ENCODE measurements at regions not wholly inside any gene's neighbourhood (a gene's known extent, or its start where the extent isn't known, plus 50 kb on each side); places are given as distances from the start of the nearest gene placed in this dataset.
"Not testable (repeated sequence)": the region's sequence is repeated elsewhere in the genome, so short reads cannot be mapped to it uniquely, and the experiment has no call there.

DNA sequence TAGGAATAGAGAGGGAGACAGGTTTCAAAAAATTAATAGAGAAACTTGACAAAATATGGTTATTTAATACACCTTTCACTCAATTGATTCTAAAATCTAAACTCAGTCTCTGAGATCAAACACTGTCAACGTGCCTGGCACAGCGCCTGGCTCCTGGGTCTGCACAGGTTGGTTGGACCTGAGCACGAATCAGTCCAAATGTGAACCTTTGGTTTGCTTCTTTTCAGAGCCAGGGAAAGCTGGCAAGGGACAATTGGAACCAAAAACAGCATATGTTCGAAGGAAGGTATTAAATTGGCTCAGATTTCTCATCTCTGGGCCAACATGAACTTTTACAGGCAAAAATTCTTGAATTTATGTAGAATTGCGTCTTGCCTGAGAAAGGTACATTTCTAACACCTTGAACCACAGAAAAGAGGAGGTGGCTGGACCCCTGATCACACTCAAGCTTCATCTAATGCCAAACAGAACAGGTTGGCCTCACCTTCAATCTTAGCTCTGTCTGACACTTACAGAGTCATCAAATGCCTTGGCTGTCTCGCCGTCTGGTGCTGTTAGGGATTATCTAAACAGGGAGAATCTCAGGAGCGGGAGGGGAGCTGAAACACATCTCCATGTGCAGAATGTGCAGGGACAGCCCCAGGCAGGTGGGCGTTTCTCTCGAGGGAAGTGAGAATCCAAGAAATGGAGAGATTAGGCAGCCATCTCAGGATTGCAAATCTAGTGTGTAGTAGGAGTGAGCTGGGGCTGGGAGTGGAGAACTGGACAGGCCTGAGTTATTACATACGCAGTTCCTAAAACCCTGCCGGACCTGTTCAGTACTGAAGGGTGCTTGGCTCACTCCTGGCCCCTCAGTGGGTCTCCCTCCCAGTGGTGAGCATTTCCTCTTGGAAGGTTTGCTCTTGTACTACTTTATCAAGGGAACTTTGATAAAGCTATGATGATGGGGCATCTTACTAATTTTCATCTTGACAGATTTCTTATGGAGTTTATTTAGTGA lies 442.2 kb upstream of the B3GAT1 start:
- TF ChIP-seq, protein P1, sequence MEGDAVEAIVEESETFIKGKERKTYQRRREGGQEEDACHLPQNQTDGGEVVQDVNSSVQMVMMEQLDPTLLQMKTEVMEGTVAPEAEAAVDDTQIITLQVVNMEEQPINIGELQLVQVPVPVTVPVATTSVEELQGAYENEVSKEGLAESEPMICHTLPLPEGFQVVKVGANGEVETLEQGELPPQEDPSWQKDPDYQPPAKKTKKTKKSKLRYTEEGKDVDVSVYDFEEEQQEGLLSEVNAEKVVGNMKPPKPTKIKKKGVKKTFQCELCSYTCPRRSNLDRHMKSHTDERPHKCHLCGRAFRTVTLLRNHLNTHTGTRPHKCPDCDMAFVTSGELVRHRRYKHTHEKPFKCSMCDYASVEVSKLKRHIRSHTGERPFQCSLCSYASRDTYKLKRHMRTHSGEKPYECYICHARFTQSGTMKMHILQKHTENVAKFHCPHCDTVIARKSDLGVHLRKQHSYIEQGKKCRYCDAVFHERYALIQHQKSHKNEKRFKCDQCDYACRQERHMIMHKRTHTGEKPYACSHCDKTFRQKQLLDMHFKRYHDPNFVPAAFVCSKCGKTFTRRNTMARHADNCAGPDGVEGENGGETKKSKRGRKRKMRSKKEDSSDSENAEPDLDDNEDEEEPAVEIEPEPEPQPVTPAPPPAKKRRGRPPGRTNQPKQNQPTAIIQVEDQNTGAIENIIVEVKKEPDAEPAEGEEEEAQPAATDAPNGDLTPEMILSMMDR (IDR thresholded peaks at IDR 0.05) = no peak
- TF ChIP-seq POLR2A (IDR thresholded peaks at IDR 0.05) = no peak
- no peak for TF ChIP-seq POLR2AphosphoS5 (IDR thresholded peaks at IDR 0.05)
- no peak for TF ChIP-seq EP300 (IDR thresholded peaks at IDR 0.05)
- peaks cover 0 to 6% (median 0%) of the 10 kb centered on the region in 3 donors for H3K27me3 ChIP-seq
- no peak overlapping the region for H3K27ac ChIP-seq
- H3K4me1 ChIP-seq = peaks cover 0 to 7% (median 0%) of the 10 kb centered on the region in 4 donors
- no peak overlapping the region for H3K4me3 ChIP-seq
- 63 to 71% methylated on average over 12 of the region's 12 CpGs for WGBS, 2 donors
- intact Hi-C loops (cut with DNase I) = no loop called here
- no peaks in the 10 kb centered on the region for H3K9me3 ChIP-seq
- DNase-seq = no peak
- no peaks in the 10 kb centered on the region for H3K36me3 ChIP-seq

DNA sequence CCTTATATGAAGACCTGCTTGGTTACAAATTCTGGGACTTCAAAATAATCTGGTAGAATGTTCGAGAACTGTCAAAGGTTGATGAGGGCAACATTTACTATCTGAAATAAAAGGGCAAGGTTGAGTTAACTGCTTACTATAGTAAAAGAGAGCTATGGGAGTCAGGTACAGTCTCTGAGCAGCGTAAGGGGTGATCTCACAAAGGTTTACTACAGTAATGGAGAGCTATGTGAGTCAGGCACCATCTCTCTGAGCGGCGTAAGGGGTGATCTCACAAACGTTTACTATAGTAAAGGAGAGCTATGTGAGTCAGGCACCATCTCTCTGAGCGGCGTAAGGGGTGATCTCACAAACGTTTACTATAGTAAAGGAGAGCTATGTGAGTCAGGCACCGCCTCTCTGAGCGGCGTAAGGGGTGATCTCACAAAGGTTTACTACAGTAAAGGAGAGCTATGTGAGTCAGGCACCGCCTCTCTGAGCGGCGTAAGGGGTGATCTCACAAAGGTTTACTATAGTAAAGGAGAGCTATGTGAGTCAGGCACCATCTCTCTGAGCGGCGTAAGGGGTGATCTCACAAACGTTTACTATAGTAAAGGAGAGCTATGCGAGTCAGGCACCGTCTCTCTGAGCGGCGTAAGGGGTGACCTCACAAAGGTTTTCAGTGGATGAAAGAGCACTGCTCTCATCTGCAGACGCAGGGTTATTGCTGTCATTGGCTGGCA lies 439.6 kb upstream of the B3GAT1 start:
- peak overlapping the region in 1 of 4 donors; percentile 33 for H3K4me3 ChIP-seq
- H3K36me3 ChIP-seq; DNase-seq; H3K9me3 ChIP-seq; H3K27me3 ChIP-seq; intact Hi-C loops (cut with DNase I); H3K4me1 ChIP-seq: not testable (repeated sequence)
- peak overlapping the region in 2 of 4 donors; percentile 7 to 68 for H3K27ac ChIP-seq
- 67 to 74% methylated on average over 22 of the region's 22 CpGs for WGBS, 2 donors

DNA sequence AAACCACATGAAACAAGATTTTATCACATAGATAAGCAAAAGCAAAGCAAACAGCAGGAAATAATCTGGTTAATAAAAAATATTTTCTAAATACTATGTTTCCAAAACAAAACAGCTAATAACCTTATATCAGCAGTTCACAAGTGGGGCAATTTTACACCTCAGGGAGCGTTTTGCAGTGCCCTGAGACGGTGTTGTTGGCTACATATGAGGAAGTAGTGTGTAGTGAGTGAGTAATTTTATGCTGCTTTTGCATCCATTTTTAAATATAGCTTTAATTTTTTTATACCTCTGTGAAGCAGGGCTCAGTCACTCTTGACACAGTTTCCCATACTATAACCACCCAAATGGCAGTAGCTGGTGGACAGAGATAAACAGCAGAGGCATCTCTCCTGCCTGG lies 438.5 kb upstream of the B3GAT1 start:
- H3K36me3 ChIP-seq = no peaks in the 10 kb centered on the region
- 33 to 39% methylated on average over 2 of the region's 2 CpGs for WGBS, 2 donors
- no peak for DNase-seq
- no peaks in the 10 kb centered on the region for H3K27me3 ChIP-seq
- H3K4me1 ChIP-seq = peaks cover 0 to 7% (median 0%) of the 10 kb centered on the region in 4 donors
- no peak overlapping the region for H3K4me3 ChIP-seq
- H3K9me3 ChIP-seq = no peaks in the 10 kb centered on the region
- H3K27ac ChIP-seq = no peak overlapping the region
- intact Hi-C loops (cut with DNase I) = no loop called here
- TF ChIP-seq, protein P1 (IDR thresholded peaks at IDR 0.05) = no peak
- TF ChIP-seq POLR2A (IDR thresholded peaks at IDR 0.05) (no peak), EP300 (IDR thresholded peaks at IDR 0.05) (no peak), POLR2AphosphoS5 (IDR thresholded peaks at IDR 0.05) (no peak)

DNA sequence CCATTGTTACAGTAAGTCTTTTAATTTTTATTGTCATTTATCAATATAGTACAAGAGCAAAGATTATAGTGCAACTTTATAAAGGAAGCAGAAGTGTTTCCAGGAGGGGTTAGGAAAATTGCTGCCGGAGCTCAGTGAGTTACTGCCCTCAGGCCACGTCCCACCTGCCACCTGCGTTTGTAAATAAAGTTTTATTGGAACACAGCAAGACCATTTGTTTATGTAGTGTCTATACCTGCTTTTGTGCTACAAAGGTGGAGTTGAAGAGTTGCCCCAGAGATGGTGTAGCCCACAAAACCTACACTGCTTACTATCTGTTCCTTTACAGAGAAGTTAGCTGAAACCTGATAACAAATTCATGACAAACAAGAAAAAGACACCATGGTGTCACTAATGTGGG lies 437.8 kb upstream of the B3GAT1 start:
- no peak for DNase-seq
- Histone ChIP-seq H3K4me1 (peaks cover 0 to 7% (median 0%) of the 10 kb centered on the region in 4 donors), H3K36me3 (no peaks in the 10 kb centered on the region), H3K27ac (no peak overlapping the region), H3K27me3 (no peaks in the 10 kb centered on the region), H3K4me3 (no peak overlapping the region), H3K9me3 (no peaks in the 10 kb centered on the region)
- WGBS, 2 donors = 29 to 67% methylated on average over 3 of the region's 3 CpGs
- TF ChIP-seq POLR2AphosphoS5 (IDR thresholded peaks at IDR 0.05) (no peak), POLR2A (IDR thresholded peaks at IDR 0.05) (no peak), EP300 (IDR thresholded peaks at IDR 0.05) (no peak)
- TF ChIP-seq, protein P1 (IDR thresholded peaks at IDR 0.05) = no peak
- intact Hi-C loops (cut with DNase I) = no loop called here

DNA sequence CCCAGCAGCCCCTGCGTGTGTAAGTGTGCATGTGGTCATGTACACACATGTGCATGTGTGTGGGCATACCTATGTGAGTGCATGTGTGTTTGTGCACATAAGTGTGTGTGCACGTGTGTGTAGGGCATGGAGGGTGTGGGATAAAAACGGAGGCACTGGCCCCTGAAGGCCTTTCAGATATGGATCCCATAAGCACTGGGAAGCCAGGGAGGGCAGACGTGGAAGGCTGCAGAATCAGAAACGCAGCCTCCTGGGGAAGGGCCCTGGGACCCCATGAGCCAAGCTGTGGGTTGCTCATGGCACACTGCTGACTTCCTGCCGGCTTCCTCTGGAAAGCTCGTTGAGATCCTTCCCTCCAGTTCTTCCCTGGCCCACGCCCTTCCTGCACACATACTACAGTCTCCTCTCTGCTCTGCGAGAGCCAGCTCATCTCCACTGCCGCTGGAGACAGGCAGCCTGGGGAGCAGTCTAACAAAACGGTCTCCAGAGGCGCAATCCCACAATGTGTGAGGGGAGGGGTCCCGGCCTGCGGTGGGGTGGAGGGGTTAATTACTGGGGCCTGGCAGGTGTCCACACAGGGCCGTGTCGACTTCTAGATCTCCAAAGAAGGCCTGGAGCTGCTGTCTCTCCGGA lies 435.2 kb upstream of the B3GAT1 start:
- intact Hi-C loops (cut with DNase I) = no loop called here
- TF ChIP-seq POLR2A (IDR thresholded peaks at IDR 0.05) (no peak), POLR2AphosphoS5 (IDR thresholded peaks at IDR 0.05) (no peak), EP300 (IDR thresholded peaks at IDR 0.05) (no peak)
- TF ChIP-seq, protein P1 (IDR thresholded peaks at IDR 0.05) = no peak
- H3K9me3 ChIP-seq = no peaks in the 10 kb centered on the region
- no peak overlapping the region for H3K27ac ChIP-seq
- 65 to 67% methylated on average over 17 of the region's 17 CpGs for WGBS, 2 donors
- no peaks in the 10 kb centered on the region for H3K36me3 ChIP-seq
- no peak overlapping the region for H3K4me3 ChIP-seq
- DNase-seq = no peak
- H3K4me1 ChIP-seq = peaks cover 0 to 4% (median 0%) of the 10 kb centered on the region in 4 donors
- H3K27me3 ChIP-seq = peaks cover 0 to 10% (median 8%) of the 10 kb centered on the region in 3 donors

Data from sigmoid colon (tissue), 6 donors.